HG02571 (cell line): ENCODE measurements at regions not wholly inside any gene's neighbourhood (a gene's known extent, or its start where the extent isn't known, plus 50 kb on each side); places are given as distances from the start of the nearest gene placed in this dataset.

Experiments used
- ATAC-seq: cut with Tn5 transposase; IDR thresholded peaks from one replicate; pipeline ENCODE4 v1.9.1; 2021; ENCODE audit warnings: mild to moderate bottlenecking, moderate library complexity; ENCODE audit not compliant: unreplicated experiment

GRCh38 chr6:156028335-156029131 lies 572.9 kb upstream of the NOX3 start:
- no peak for ATAC-seq

GRCh38 chr6:156027248-156027626 lies 571.6 kb upstream of the NOX3 start:
- no peak for ATAC-seq

- no peak for ATAC-seq
These were observed 571.0 kb upstream of the NOX3 start for GRCh38 chr6:156026486-156027247.

GRCh38 chr6:156024339-156024738 lies 568.7 kb upstream of the NOX3 start:
- ATAC-seq: no peak

- ATAC-seq: no peak
These were observed 566.2 kb upstream of the NOX3 start for GRCh38 chr6:156021746-156022396.

- ATAC-seq: no peak
These were observed 562.2 kb upstream of the NOX3 start for GRCh38 chr6:156017838-156018237.

GRCh38 chr6:156016186-156016976 lies 560.7 kb upstream of the NOX3 start:
- no peak for ATAC-seq

GRCh38 chr6:156013155-156013554 lies 557.5 kb upstream of the NOX3 start:
- ATAC-seq: no peak

- no peak for ATAC-seq
These were observed 554.0 kb upstream of the NOX3 start for GRCh38 chr6:156009656-156010055.

- no peak for ATAC-seq
These were observed 549.2 kb upstream of the NOX3 start for GRCh38 chr6:156004796-156005195.

- no peak for ATAC-seq
These were observed 540.5 kb upstream of the NOX3 start for GRCh38 chr6:155996151-155996550.

- no peak for ATAC-seq
These were observed 539.6 kb upstream of the NOX3 start for GRCh38 chr6:155995281-155995680.

GRCh38 chr6:155994086-155994485 lies 538.4 kb upstream of the NOX3 start:
- ATAC-seq: no peak

- ATAC-seq: no peak
These were observed 537.6 kb upstream of the NOX3 start for GRCh38 chr6:155993240-155993639.

GRCh38 chr6:155985660-155986138 lies 530.1 kb upstream of the NOX3 start:
- no peak for ATAC-seq

GRCh38 chr6:155980768-155981079 lies 525.1 kb upstream of the NOX3 start:
- no peak for ATAC-seq

- ATAC-seq: no peak
These were observed 524.6 kb upstream of the NOX3 start for GRCh38 chr6:155980014-155980767.

GRCh38 chr6:155975506-155975905 lies 519.9 kb upstream of the NOX3 start:
- ATAC-seq: no peak

- no peak for ATAC-seq
These were observed 519.2 kb upstream of the NOX3 start for GRCh38 chr6:155974811-155975323.

- no peak for ATAC-seq
These were observed 518.7 kb upstream of the NOX3 start for GRCh38 chr6:155974359-155974758.
